Keratinocyte (primary cell): ENCODE measurements at regions not wholly inside any gene's neighbourhood (a gene's known extent, or its start where the extent isn't known, plus 50 kb on each side); places are given as distances from the start of the nearest gene placed in this dataset.

Source experiments
- DNase-seq: peaks from one replicate; pipeline ENCODE4 v3.0.0-alpha.2; 2011; ENCODE audit warnings: low read depth, missing footprints, low spot score
- FAIRE-seq: peaks from 2 replicates; lab custom pipeline; 2011; peaks lifted over from hg19 to GRCh38; lab: Jason Lieb, UNC
- H2AFZ ChIP-seq: 2 replicates; pipeline ENCODE4 v1.6.0; 2012; ENCODE audit warnings: low read length, control low read depth, inconsistent platforms; ENCODE audit not compliant: control insufficient read depth
- H3K27ac ChIP-seq: 2 replicates; pipeline ENCODE4 v1.5.1; 2011; ENCODE audit warnings: low read length; ENCODE audit not compliant: control insufficient read depth, insufficient read depth
- H3K27me3 ChIP-seq: 3 replicates; pipeline ENCODE4 v1.6.0; 2011; ENCODE audit warnings: low read length; ENCODE audit not compliant: control insufficient read depth, insufficient read depth; ENCODE audit errors: extremely low read depth
- H3K36me3 ChIP-seq, 2 experiments: 2 replicates in 1 of 2; 3 replicates in 1 of 2; pipeline ENCODE4 v1.5.1; 2011; ENCODE audit warnings: low read length in 2 of 2, mild to moderate bottlenecking in 1 of 2; ENCODE audit not compliant: control insufficient read depth in 2 of 2, insufficient read depth in 2 of 2; ENCODE audit errors: extremely low read depth in 1 of 2
- H3K4me1 ChIP-seq: 3 replicates; pipeline ENCODE4 v1.5.1; 2011; ENCODE audit warnings: low read length; ENCODE audit not compliant: control insufficient read depth, insufficient read depth; ENCODE audit errors: extremely low read depth
- H3K4me2 ChIP-seq: 3 replicates; pipeline ENCODE4 v1.6.0; 2011; ENCODE audit warnings: low read depth, low read length; ENCODE audit not compliant: control insufficient read depth, insufficient read depth; ENCODE audit errors: extremely low read depth
- H3K4me3 ChIP-seq, 3 experiments: fragments of 200-600 bp in 1 of 3; sonication (generic) in 1 of 3; 2 replicates in 2 of 3; 3 replicates in 1 of 3; pipeline ENCODE4 v1.5.1; 2011 to 2016; ENCODE audit warnings: low read length in 3 of 3, mild to moderate bottlenecking in 3 of 3, control low read depth in 2 of 3, inconsistent platforms in 1 of 3, low read depth in 1 of 3, mixed read lengths in 1 of 3, mixed run types in 1 of 3, moderate library complexity in 1 of 3; ENCODE audit not compliant: control insufficient read depth in 2 of 3, insufficient read depth in 2 of 3; ENCODE audit errors: extremely low read depth in 1 of 3
- H3K79me2 ChIP-seq: 2 replicates; pipeline ENCODE4 v1.6.0; 2012; ENCODE audit warnings: low read length; ENCODE audit not compliant: control insufficient read depth, insufficient read depth
- H3K9ac ChIP-seq: 3 replicates; pipeline ENCODE4 v1.6.0; 2011; ENCODE audit warnings: low read length; ENCODE audit not compliant: control insufficient read depth, insufficient read depth; ENCODE audit errors: extremely low read depth
- H3K9me1 ChIP-seq: 3 replicates; pipeline ENCODE4 v1.6.0; 2011; ENCODE audit warnings: low read length; ENCODE audit not compliant: control insufficient read depth, insufficient read depth; ENCODE audit errors: extremely low read depth
- H3K9me3 ChIP-seq: 2 replicates; pipeline ENCODE4 v1.5.1; 2012; ENCODE audit warnings: low read depth, low read length; ENCODE audit not compliant: control insufficient read depth
- H4K20me1 ChIP-seq: 3 replicates; pipeline ENCODE4 v1.6.0; 2011; ENCODE audit warnings: low read length; ENCODE audit not compliant: control insufficient read depth, insufficient read depth; ENCODE audit errors: extremely low read depth
- CTCF ChIP-seq, 3 experiments: IDR thresholded peaks in 1 of 3; conservative IDR thresholded peaks in 1 of 3; optimal IDR thresholded peaks in 1 of 3; 2 replicates in 2 of 3; 3 replicates in 1 of 3; pipeline versions ENCODE3 to v1.5.1; 2011; ENCODE audit warnings: low read length in 3 of 3, mild to moderate bottlenecking in 3 of 3, moderate library complexity in 2 of 3, control low read depth in 1 of 3, inconsistent platforms in 1 of 3; ENCODE audit not compliant: insufficient read depth in 2 of 3; ENCODE audit errors: extremely low read depth in 1 of 3
- EZH2 ChIP-seq: IDR thresholded peaks from one replicate; pipeline ENCODE4 v1.6.1; 2012; ENCODE audit warnings: inconsistent platforms, mild to moderate bottlenecking, low read length, moderate library complexity
- dilution Hi-C: fragments of 300-500 bp; cut with MboI; formaldehyde crosslinking; loops from one replicate; pipeline ENCODE4 v1.7.0; 2020; ENCODE audit warnings: low sequenced_read_pairs; ENCODE audit not compliant: extremely low pct_ligation_motif_present

GRCh38 chr21:16642353-16642752, 870.5 kb upstream of the CXADR start:
- Histone ChIP-seq H3K9me3 (no peaks in the 10 kb centered on the region), H3K4me1 (no peaks in the 10 kb centered on the region), H3K27me3 (no peaks in the 10 kb centered on the region), H3K4me3 (no peak overlapping the region), H3K36me3 (no peaks in the 10 kb centered on the region), H3K4me2 (no peak overlapping the region), H3K27ac (no peak overlapping the region), H3K9ac (no peak overlapping the region), H4K20me1 (no peaks in the 10 kb centered on the region), H2AFZ (no peak overlapping the region), H3K9me1 (no peaks in the 10 kb centered on the region), H3K79me2 (no peaks in the 10 kb centered on the region)
- no peak for FAIRE-seq
- dilution Hi-C loops, result no loop called here
- DNase-seq, result no peak
- no peak for TF ChIP-seq EZH2
- TF ChIP-seq CTCF (optimal IDR thresholded peaks at IDR 0.05 in 1 of 3, IDR thresholded peaks at IDR 0.05 in 1 of 3, conservative IDR thresholded peaks at IDR 0.05 in 1 of 3; ENCODE audit: extremely low read depth in 1 of 3, insufficient read depth in 2 of 3, low read length in 3 of 3), result no peak

GRCh38 chr21:16644685-16645084, 868.2 kb upstream of the CXADR start:
- Histone ChIP-seq H3K4me2 (no peak overlapping the region), H3K79me2 (no peaks in the 10 kb centered on the region), H3K9me1 (no peaks in the 10 kb centered on the region), H3K4me3 (no peak overlapping the region), H3K4me1 (no peaks in the 10 kb centered on the region), H3K9ac (no peak overlapping the region), H3K27ac (no peak overlapping the region), H4K20me1 (no peaks in the 10 kb centered on the region), H3K27me3 (no peaks in the 10 kb centered on the region), H3K36me3 (no peaks in the 10 kb centered on the region), H3K9me3 (no peaks in the 10 kb centered on the region), H2AFZ (no peak overlapping the region)
- dilution Hi-C loops, result no loop called here
- FAIRE-seq (no peak), DNase-seq (no peak)
- TF ChIP-seq EZH2, result no peak

- Histone ChIP-seq H4K20me1 (no peaks in the 10 kb centered on the region), H3K27ac (no peak overlapping the region), H3K9ac (no peak overlapping the region), H3K4me3 (no peak overlapping the region), H3K9me3 (no peaks in the 10 kb centered on the region), H3K36me3 (no peaks in the 10 kb centered on the region), H3K4me1 (no peaks in the 10 kb centered on the region), H3K9me1 (no peaks in the 10 kb centered on the region), H3K27me3 (no peaks in the 10 kb centered on the region), H2AFZ (no peak overlapping the region), H3K79me2 (no peaks in the 10 kb centered on the region), H3K4me2 (no peak overlapping the region)
- TF ChIP-seq EZH2 (no peak), CTCF (optimal IDR thresholded peaks at IDR 0.05 in 1 of 3, IDR thresholded peaks at IDR 0.05 in 1 of 3, conservative IDR thresholded peaks at IDR 0.05 in 1 of 3; ENCODE audit: extremely low read depth in 1 of 3, insufficient read depth in 2 of 3, low read length in 3 of 3) (no peak)
- dilution Hi-C loops, result no loop called here
- FAIRE-seq, result no peak
- DNase-seq, result no peak
These were observed 862.0 kb upstream of the CXADR start for GRCh38 chr21:16650714-16651366.
